T47D (cell line): ENCODE measurements at regions not wholly inside any gene's neighbourhood (a gene's known extent, or its start where the extent isn't known, plus 50 kb on each side); places are given as distances from the start of the nearest gene placed in this dataset.

Experiments used
- DNase-seq, 2 experiments: peaks; one replicate each; pipeline versions ENCODE4 v3.0.0 to v3.0.0-alpha.2; 2011 to 2012; ENCODE audit warnings: low read depth in 1 of 2, low spot score in 1 of 2
- JUND ChIP-seq: IDR thresholded peaks from 2 replicates; pipeline ENCODE4 v1.6.1; 2012; ENCODE audit warnings: low read depth
- in situ Hi-C: cut with HindIII; loops from 2 replicates; pipeline ENCODE4 v1.10.0; 2016; ENCODE audit warnings: low sequenced_read_pairs, low pct_unique_long_range_greater_than_20kb

GRCh38 chr11:28999620-29000019, 891.4 kb downstream of the METTL15 start:
- TF ChIP-seq JUND, result no peak
- DNase-seq, result no peak
- in situ Hi-C loops, result no loop called here

GRCh38 chr11:28992996-28993395, 884.8 kb downstream of the METTL15 start:
- DNase-seq, result no peak
- in situ Hi-C loops, result no loop called here
- TF ChIP-seq JUND, result no peak

- no peak for TF ChIP-seq JUND
- in situ Hi-C loops, result no loop called here
- DNase-seq, result no peak
Observed at GRCh38 chr11:28984231-28984630, 876.0 kb downstream of the METTL15 start.

GRCh38 chr11:28983780-28984179, 875.6 kb downstream of the METTL15 start:
- peak in 1 of 2 experiments; percentile 53 for DNase-seq
- in situ Hi-C loops, result no loop called here
- TF ChIP-seq JUND, result no peak

GRCh38 chr11:28981381-28981780, 873.2 kb downstream of the METTL15 start:
- in situ Hi-C loops, result no loop called here
- TF ChIP-seq JUND, result no peak
- DNase-seq, result no peak

- no peak for TF ChIP-seq JUND
- peak in 1 of 2 experiments; percentile 14 for DNase-seq
Observed at GRCh38 chr11:28976801-28977145, 868.6 kb downstream of the METTL15 start.

GRCh38 chr11:28976012-28976800, 868.0 kb downstream of the METTL15 start:
- DNase-seq, result peak in 1 of 2 experiments; percentile 14
- TF ChIP-seq JUND, result no peak
- in situ Hi-C loops, result no loop called here

More at GRCh38 chr11:28976801-28977145, 868.6 kb downstream of the METTL15 start:
- in situ Hi-C loops, result no loop called here

- no peak for TF ChIP-seq JUND
- in situ Hi-C loops, result no loop called here
- DNase-seq, result no peak
Observed at GRCh38 chr11:28969832-28970231, 861.6 kb downstream of the METTL15 start.

- in situ Hi-C loops, result no loop called here
- no peak for TF ChIP-seq JUND
- no peak for DNase-seq
Observed at GRCh38 chr11:28966951-28967350, 858.8 kb downstream of the METTL15 start.

- in situ Hi-C loops, result no loop called here
- DNase-seq, result no peak
- TF ChIP-seq JUND, result no peak
Observed at GRCh38 chr11:28965819-28966218, 857.6 kb downstream of the METTL15 start.

- DNase-seq, result no peak
- in situ Hi-C loops, result no loop called here
- no peak for TF ChIP-seq JUND
Observed at GRCh38 chr11:28964811-28965210, 856.6 kb downstream of the METTL15 start.

- no peak for TF ChIP-seq JUND
- in situ Hi-C loops, result no loop called here
- no peak for DNase-seq
Observed at GRCh38 chr11:28963187-28963586, 855.0 kb downstream of the METTL15 start.

GRCh38 chr11:28962502-28962901, 854.3 kb downstream of the METTL15 start:
- no peak for TF ChIP-seq JUND
- in situ Hi-C loops, result no loop called here
- no peak for DNase-seq

GRCh38 chr11:28961726-28962125, 853.5 kb downstream of the METTL15 start:
- no peak for TF ChIP-seq JUND
- no peak for DNase-seq
- in situ Hi-C loops, result no loop called here
